ENCODE measurements at regions not wholly inside any gene's neighbourhood (a gene's known extent, or its start where the extent isn't known, plus 50 kb on each side); places are given as distances from the start of the nearest gene placed in this dataset.

DNA sequence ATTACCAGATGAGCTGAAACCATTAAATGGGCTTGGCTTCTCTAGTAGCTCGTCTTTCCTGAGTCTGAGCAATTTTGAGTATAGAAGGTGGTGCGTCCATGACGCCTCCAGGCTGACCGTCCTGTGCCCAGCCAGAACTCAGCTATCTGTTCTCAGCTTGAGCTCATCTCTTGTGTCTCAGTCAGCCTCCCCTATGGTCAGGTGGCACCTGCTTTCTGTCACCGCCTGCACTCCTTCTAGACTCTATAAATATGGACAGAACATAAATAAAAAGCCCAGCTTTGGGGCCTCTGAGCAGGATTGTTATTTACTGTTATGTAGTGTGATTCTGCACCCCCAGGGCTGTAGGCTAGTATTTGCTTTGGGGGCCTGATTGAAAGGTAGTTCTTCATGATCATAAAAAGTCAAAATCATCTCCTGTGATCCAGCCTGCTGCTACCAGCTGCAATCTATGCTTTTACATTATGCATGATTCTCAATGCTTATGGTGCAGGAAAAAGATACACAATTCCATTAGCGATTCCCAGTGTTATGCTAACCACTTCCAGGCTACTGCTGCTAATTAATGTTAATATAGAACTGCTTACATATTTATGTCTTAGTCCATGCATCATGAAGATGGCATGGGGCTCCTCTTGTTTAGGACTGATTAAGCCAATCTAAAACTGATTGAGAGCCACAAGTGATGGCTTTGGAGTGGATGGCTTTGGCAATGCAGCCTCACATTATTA, 72.5 kb upstream of the TMTC4 start:
- peaks cover 0 to 5% of the 10 kb centered on the region in 2 experiments; a peak in 2 of 5 replicates for H3K27me3 ChIP-seq (ENCODE audit: control insufficient read depth in 2 of 2, insufficient read depth in 2 of 2, low read length in 2 of 2)
- no peak for FAIRE-seq
- BruUV-seq (replicated peaks): no TSS peak
- TF ChIP-seq ZNF436 (CRISPR knock-in tag; IDR thresholded peaks at IDR 0.05) (no peak), ZNF41 (CRISPR knock-in tag; conservative IDR thresholded peaks at IDR 0.05) (no peak), HMGN3 (IDR thresholded peaks at IDR 0.05; ENCODE audit: borderline replicate concordance, extremely low read depth, insufficient read length, low read depth, low read length) (no peak), BRF1 (IDR thresholded peaks at IDR 0.05; ENCODE audit: borderline replicate concordance, extremely low read depth, insufficient read length) (no peak), PHTF2 (CRISPR knock-in tag; IDR thresholded peaks at IDR 0.05) (no peak), ESRRB (CRISPR knock-in tag; IDR thresholded peaks at IDR 0.05; ENCODE audit: borderline replicate concordance) (no peak), HDAC3 (IDR thresholded peaks at IDR 0.05; ENCODE audit: borderline replicate concordance, partially characterized antibody) (no peak), NUFIP1 (IDR thresholded peaks at IDR 0.05; ENCODE audit: partially characterized antibody) (no peak), NFXL1 (CRISPR knock-in tag; IDR thresholded peaks at IDR 0.05) (no peak)
- TF ChIP-seq, protein P1, sequence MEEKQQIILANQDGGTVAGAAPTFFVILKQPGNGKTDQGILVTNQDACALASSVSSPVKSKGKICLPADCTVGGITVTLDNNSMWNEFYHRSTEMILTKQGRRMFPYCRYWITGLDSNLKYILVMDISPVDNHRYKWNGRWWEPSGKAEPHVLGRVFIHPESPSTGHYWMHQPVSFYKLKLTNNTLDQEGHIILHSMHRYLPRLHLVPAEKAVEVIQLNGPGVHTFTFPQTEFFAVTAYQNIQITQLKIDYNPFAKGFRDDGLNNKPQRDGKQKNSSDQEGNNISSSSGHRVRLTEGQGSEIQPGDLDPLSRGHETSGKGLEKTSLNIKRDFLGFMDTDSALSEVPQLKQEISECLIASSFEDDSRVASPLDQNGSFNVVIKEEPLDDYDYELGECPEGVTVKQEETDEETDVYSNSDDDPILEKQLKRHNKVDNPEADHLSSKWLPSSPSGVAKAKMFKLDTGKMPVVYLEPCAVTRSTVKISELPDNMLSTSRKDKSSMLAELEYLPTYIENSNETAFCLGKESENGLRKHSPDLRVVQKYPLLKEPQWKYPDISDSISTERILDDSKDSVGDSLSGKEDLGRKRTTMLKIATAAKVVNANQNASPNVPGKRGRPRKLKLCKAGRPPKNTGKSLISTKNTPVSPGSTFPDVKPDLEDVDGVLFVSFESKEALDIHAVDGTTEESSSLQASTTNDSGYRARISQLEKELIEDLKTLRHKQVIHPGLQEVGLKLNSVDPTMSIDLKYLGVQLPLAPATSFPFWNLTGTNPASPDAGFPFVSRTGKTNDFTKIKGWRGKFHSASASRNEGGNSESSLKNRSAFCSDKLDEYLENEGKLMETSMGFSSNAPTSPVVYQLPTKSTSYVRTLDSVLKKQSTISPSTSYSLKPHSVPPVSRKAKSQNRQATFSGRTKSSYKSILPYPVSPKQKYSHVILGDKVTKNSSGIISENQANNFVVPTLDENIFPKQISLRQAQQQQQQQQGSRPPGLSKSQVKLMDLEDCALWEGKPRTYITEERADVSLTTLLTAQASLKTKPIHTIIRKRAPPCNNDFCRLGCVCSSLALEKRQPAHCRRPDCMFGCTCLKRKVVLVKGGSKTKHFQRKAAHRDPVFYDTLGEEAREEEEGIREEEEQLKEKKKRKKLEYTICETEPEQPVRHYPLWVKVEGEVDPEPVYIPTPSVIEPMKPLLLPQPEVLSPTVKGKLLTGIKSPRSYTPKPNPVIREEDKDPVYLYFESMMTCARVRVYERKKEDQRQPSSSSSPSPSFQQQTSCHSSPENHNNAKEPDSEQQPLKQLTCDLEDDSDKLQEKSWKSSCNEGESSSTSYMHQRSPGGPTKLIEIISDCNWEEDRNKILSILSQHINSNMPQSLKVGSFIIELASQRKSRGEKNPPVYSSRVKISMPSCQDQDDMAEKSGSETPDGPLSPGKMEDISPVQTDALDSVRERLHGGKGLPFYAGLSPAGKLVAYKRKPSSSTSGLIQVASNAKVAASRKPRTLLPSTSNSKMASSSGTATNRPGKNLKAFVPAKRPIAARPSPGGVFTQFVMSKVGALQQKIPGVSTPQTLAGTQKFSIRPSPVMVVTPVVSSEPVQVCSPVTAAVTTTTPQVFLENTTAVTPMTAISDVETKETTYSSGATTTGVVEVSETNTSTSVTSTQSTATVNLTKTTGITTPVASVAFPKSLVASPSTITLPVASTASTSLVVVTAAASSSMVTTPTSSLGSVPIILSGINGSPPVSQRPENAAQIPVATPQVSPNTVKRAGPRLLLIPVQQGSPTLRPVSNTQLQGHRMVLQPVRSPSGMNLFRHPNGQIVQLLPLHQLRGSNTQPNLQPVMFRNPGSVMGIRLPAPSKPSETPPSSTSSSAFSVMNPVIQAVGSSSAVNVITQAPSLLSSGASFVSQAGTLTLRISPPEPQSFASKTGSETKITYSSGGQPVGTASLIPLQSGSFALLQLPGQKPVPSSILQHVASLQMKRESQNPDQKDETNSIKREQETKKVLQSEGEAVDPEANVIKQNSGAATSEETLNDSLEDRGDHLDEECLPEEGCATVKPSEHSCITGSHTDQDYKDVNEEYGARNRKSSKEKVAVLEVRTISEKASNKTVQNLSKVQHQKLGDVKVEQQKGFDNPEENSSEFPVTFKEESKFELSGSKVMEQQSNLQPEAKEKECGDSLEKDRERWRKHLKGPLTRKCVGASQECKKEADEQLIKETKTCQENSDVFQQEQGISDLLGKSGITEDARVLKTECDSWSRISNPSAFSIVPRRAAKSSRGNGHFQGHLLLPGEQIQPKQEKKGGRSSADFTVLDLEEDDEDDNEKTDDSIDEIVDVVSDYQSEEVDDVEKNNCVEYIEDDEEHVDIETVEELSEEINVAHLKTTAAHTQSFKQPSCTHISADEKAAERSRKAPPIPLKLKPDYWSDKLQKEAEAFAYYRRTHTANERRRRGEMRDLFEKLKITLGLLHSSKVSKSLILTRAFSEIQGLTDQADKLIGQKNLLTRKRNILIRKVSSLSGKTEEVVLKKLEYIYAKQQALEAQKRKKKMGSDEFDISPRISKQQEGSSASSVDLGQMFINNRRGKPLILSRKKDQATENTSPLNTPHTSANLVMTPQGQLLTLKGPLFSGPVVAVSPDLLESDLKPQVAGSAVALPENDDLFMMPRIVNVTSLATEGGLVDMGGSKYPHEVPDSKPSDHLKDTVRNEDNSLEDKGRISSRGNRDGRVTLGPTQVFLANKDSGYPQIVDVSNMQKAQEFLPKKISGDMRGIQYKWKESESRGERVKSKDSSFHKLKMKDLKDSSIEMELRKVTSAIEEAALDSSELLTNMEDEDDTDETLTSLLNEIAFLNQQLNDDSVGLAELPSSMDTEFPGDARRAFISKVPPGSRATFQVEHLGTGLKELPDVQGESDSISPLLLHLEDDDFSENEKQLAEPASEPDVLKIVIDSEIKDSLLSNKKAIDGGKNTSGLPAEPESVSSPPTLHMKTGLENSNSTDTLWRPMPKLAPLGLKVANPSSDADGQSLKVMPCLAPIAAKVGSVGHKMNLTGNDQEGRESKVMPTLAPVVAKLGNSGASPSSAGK (IDR thresholded peaks at IDR 0.05): no peak
- TF ChIP-seq, protein P2, sequence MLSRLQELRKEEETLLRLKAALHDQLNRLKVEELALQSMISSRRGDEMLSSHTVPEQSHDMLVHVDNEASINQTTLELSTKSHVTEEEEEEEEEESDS (CRISPR knock-in tag; IDR thresholded peaks at IDR 0.05): no peak

More for the DNA sequence above, 72.5 kb upstream of the TMTC4 start:
- Histone ChIP-seq H3K4me1 (replicated peaks in 1 of 2; ENCODE audit: control insufficient read depth in 2 of 2, insufficient read depth in 2 of 2, low read length in 2 of 2) (no peaks in the 10 kb centered on the region), H3K27ac (ENCODE audit: extremely low read depth, low read depth, low read length) (no peak overlapping the region), H4K20me1 (replicated peaks; ENCODE audit: control insufficient read depth, insufficient read depth, low read length) (no peaks in the 10 kb centered on the region), H3K36me3 (ENCODE audit: control insufficient read depth, insufficient read depth, low read length) (no peaks in the 10 kb centered on the region), H3K79me2 (ENCODE audit: control insufficient read depth, insufficient read depth, low read length) (no peaks in the 10 kb centered on the region), H3K9me3 (replicated peaks; ENCODE audit: control insufficient read depth, insufficient read depth, low read depth, low read length) (no peaks in the 10 kb centered on the region), H2AFZ (ENCODE audit: low read depth, low read length) (no peak overlapping the region), H3K4me2 (ENCODE audit: insufficient read depth, low read length) (no peak overlapping the region), H3K4me3 (no peak overlapping the region), H3K9me1 (ENCODE audit: control insufficient read depth, insufficient read depth, low read length) (no peaks in the 10 kb centered on the region), H3K9ac (ENCODE audit: insufficient read depth in 1 of 2, low read depth in 2 of 2, low read length in 2 of 2) (no peak overlapping the region)
- intact Hi-C loops (cut with micrococcal nuclease) (no loop called here), in situ Hi-C loops (cut with MboI) (no loop called here)
- ChIA-PET CTCF (ENCODE audit: low intra/inter-chr PET ratio) (interaction anchor here (0.6 kb wide), 1 partner anchor 258 kb away, joined by 3 read pairs; no protein-coding TSS in a partner anchor), POLR2A (no interaction called here)
- ATAC-seq: no peak
- DNase-seq (ENCODE audit: extremely low read depth in 1 of 4, low spot score in 3 of 4): no peak
- 0% methylated on average over 4 of the region's 6 CpGs for WGBS (ENCODE audit: insufficient coverage, low coverage, missing lambda C conversion rate)
